ENCODE measurements at regions not wholly inside any gene's neighbourhood (a gene's known extent, or its start where the extent isn't known, plus 50 kb on each side); places are given as distances from the start of the nearest gene placed in this dataset.
A peak's percentile ranks its signal among the peaks of the same experiment; 100 is the strongest.

GRCh38 chr1:94734963-94735901 is 84.9 kb upstream of the SLC44A3 start:
- peak; percentile 88 for DNase-seq (ENCODE audit: low read depth)

- DNase-seq (ENCODE audit: low read depth): no peak
Observed at GRCh38 chr1:94731891-94732290, 88.3 kb upstream of the SLC44A3 start.

- no peak for DNase-seq (ENCODE audit: low read depth)
Observed at GRCh38 chr1:94730450-94730849, 89.7 kb upstream of the SLC44A3 start.

GRCh38 chr1:94729267-94729666 is 90.9 kb upstream of the SLC44A3 start:
- DNase-seq (ENCODE audit: low read depth): no peak

- DNase-seq (ENCODE audit: low read depth): peak; percentile 88
Observed at GRCh38 chr1:94727846-94728715, 92.1 kb upstream of the SLC44A3 start.

- no peak for DNase-seq (ENCODE audit: low read depth)
Observed at GRCh38 chr1:94726981-94727685, 93.0 kb upstream of the SLC44A3 start.

- no peak for DNase-seq (ENCODE audit: low read depth)
Observed at GRCh38 chr1:94725566-94725965, 94.6 kb upstream of the SLC44A3 start.

GRCh38 chr1:94723894-94724293 is 96.3 kb upstream of the SLC44A3 start:
- DNase-seq (ENCODE audit: low read depth): no peak

- no peak for DNase-seq (ENCODE audit: low read depth)
Observed at GRCh38 chr1:94723463-94723862, 96.7 kb upstream of the SLC44A3 start.

GRCh38 chr1:94722181-94722580 is 98.0 kb upstream of the SLC44A3 start:
- DNase-seq (ENCODE audit: low read depth): no peak

- no peak for DNase-seq (ENCODE audit: low read depth)
Observed at GRCh38 chr1:94721240-94721639, 98.9 kb upstream of the SLC44A3 start.

GRCh38 chr1:94719926-94720793 is 100.0 kb upstream of the SLC44A3 start:
- DNase-seq (ENCODE audit: low read depth): no peak

GRCh38 chr1:94716965-94717364 is 103.2 kb upstream of the SLC44A3 start:
- no peak for DNase-seq (ENCODE audit: low read depth)

GRCh38 chr1:94715321-94715720 is 104.8 kb upstream of the SLC44A3 start:
- no peak for DNase-seq (ENCODE audit: low read depth)

- DNase-seq (ENCODE audit: low read depth): no peak
Observed at GRCh38 chr1:94714552-94714951, 105.6 kb upstream of the SLC44A3 start.

GRCh38 chr1:94714152-94714551 is 106.0 kb upstream of the SLC44A3 start:
- DNase-seq (ENCODE audit: low read depth): no peak

- DNase-seq (ENCODE audit: low read depth): peak; percentile 89
Observed at GRCh38 chr1:94713472-94714141, 106.5 kb upstream of the SLC44A3 start.

- no peak for DNase-seq (ENCODE audit: low read depth)
Observed at GRCh38 chr1:94709891-94710581, 110.1 kb upstream of the SLC44A3 start.

GRCh38 chr1:94708811-94709210 is 111.3 kb upstream of the SLC44A3 start:
- DNase-seq (ENCODE audit: low read depth): no peak

- DNase-seq (ENCODE audit: low read depth): no peak
Observed at GRCh38 chr1:94708299-94708685, 111.9 kb upstream of the SLC44A3 start.
